Stimulated activated CD4-positive, alpha-beta T cell treated with anti-CD3 and anti-CD28 coated beads, TNF-alpha, amount 100 ng/mL, for 48 hours (primary cell): ENCODE measurements at regions not wholly inside any gene's neighbourhood (a gene's known extent, or its start where the extent isn't known, plus 50 kb on each side); places are given as distances from the start of the nearest gene placed in this dataset.
"Not testable (repeated sequence)": the region's sequence is repeated elsewhere in the genome, so short reads cannot be mapped to it uniquely, and the experiment has no call there.

ENCODE experiments used
- DNase-seq, 3 donors: peaks; one replicate each; pipeline ENCODE4 v3.0.0-alpha.2; 2020; ENCODE audit warnings: low read depth in 3 of 3

- no peak for DNase-seq
These were observed 52.2 kb downstream of the ACTL7B start for GRCh38 chr9:108803428-108804065.

DNA sequence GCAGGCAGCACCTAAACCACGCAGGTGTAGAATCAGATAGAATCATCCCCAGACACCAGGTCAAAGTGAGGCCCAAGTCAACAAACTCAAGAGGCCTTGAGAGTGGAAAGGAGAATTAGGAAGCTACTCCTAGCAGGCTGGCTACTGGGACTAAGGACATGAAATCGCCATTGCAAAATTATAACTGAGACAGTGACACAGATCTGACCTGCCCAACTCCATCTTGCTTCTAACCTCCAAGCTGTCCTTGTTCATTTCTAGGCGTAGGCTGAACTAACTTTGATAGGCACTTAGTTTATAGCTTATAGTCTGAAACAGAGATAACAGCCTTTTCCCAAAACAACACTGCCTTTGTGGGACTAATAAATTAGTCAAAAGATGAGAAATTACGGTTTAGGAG is 52.8 kb downstream of the ACTL7B start:
- no peak for DNase-seq

- DNase-seq = no peak
These were observed 53.8 kb downstream of the ACTL7B start for GRCh38 chr9:108801949-108802348.

DNA sequence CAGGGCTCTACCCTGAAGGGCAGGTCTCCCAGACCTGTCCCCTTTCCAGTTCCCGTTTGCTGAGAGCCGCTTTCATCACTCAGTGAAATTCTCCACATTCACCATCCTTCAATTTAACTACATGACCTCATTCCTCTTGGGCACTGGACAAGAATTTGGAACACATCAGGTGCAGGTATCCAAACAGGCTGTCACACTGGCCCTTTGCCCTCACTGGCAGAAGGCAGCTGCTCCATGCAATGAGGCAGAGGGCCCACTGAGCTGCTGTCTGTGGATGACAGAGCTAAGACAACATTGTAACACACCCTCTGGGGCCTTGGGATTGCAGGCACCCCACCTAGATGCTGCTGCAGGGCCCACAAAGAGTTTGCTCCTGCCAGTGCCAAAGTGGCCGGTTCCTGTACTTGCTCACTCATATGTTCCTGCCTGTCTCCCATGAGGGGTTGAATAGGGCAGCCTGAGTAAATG is 55.1 kb downstream of the ACTL7B start:
- no peak for DNase-seq

DNA sequence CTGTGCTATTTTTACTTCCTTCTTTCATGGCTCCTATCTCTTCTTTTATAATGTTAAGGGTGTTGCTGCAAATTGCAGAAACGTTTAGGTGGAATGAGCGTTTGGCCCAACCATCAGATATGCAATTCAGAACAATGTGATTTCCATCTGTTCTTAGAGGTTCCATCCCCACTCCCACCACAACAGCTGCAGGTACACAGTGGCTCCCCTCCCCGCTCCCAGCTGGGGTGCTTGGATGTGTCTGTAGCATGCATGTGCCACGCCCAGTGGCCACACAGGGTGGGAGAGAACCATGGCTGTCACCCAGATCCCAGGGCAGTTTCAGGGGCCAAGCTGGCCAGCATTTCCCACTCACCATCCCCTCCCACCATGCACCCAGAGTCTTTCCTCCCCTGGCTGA is 62.2 kb downstream of the ACTL7B start:
- DNase-seq = no peak

GRCh38 chr9:108789742-108790141 is 66.0 kb downstream of the ACTL7B start:
- no peak for DNase-seq

- no peak for DNase-seq
These were observed 68.1 kb downstream of the ACTL7B start for GRCh38 chr9:108787690-108788048.

GRCh38 chr9:108786901-108787689 is 68.7 kb downstream of the ACTL7B start:
- DNase-seq = no peak

DNA sequence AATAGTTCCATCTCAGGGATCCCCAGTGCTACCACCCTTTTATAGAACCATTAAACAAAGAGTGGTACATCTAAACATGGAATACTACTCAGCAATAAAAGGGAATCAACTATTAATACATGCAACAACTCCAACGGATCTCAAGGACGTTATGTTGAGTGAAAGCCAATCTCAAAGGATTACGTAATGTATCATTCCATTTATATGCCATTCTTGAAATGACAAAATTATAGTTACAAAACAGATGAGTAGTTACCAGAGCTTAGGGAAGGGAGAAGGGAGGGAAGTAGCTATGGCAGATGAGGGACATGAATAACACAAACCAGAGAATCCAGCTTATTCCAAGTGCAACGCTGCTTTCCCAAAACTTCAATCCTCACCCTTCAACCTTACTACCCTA is 69.5 kb downstream of the ACTL7B start:
- DNase-seq = no peak

DNA sequence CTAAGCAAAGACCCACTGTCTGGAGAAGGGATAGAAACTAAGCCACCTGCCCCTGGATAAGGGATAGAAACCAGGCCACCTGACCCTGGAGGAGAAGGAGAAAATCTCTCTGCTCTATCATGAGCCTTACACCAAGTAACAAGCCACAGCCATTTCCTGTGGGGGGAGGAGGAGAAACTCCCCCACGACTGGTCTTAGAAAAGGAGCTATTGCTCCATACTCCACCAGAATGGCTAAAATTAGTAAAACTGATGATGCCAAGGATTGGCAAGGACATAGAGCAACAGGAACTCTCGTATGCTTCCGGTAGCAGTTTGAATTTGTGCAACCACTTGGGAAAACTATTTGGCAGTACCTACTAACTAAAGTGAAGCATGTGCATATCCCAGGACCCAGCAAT is 70.8 kb downstream of the ACTL7B start:
- DNase-seq = no peak

GRCh38 chr9:108783731-108784495 is 71.9 kb downstream of the ACTL7B start:
- no peak for DNase-seq

- no peak for DNase-seq
These were observed 72.5 kb downstream of the ACTL7B start for GRCh38 chr9:108783326-108783725.

- no peak for DNase-seq
These were observed 74.6 kb downstream of the ACTL7B start for GRCh38 chr9:108780942-108781734.

DNA sequence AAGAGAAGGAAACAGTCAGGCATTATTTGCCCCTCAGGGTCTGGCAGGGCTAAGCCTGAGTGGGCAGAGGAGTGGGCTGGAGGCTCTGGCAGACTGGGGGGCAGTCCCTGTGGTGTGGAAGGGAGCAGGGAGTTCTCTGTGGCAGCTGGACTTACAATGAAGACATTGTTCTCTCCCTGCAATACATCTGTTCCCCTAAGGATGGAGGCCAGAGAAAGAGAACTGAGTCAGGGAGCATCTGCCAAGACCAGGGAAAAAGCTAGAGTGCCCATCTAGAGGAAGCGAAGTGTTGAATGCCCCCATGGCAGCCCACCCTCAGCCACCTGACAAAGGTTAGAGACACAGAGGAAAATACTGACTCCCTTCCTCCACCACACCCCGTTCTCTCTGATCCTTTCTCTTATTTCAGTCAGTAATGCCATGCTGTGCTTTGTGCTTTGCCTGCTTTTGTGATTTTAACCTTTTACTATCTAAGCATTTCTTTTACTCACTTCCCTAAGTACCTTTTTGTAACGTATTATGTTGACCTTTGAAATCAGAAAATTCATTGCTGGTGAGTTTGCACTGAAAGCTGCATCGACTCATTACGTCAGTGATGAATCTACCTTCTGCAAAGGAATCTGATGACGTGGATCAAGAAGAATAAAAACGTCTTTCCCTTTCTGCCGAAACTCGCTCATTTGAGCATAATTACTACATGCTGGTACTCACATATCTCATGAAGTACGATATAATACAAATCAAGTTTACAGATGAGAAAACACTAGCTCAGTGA is 76.0 kb downstream of the ACTL7B start:
- DNase-seq = no peak

DNA sequence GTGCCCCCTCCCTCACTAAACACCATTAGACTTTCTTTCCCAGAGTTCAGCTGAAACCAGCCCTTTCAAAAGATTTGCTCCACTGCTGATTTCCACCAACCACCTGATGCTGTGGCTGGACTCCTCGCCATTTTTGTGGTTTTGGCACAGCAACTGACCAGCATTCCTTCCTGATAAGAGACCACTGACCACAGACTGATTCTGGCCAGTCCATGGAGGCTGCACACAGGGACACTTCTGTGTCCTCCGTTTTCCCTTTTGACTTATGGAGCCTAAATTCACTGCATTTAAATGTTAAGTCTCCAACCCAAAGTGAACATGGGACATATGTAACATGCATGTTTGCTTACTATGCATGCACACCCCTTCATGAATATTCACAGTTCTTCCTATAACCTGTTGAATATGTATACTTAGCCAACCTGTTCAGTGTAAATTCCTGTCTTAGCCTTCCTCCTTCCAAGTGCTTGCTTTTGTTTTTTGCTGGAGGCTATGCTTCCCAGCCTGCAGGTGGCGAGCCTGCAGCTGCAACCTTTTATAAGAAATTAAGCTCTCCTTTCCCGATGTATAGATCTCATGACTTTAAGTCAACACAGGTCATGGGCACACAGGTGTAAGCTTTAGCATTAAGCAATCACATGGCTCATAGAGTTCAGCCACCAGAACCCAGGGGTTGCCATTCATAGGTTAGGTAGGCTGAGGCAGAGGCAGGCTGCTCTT is 78.7 kb downstream of the ACTL7B start:
- DNase-seq = no peak

DNA sequence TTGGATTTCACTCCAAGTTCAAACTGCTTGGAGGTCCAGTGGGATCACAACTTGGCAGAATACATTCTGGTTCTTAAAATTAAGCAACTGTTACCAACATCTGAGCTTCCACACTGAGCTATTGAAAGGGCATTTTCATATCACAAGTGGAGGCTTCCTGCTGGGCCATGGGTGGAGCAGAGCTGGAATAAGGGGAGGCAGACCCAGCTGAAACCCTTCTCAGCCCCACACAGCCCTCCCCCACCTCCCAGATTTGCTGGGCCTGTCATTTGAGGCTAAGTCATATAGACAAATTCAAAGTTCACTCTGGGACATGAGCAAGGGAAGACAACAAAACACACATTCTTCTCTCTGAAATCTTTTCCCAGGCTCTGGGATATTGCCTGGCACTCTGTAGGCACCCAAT is 79.9 kb downstream of the ACTL7B start:
- DNase-seq = no peak

DNA sequence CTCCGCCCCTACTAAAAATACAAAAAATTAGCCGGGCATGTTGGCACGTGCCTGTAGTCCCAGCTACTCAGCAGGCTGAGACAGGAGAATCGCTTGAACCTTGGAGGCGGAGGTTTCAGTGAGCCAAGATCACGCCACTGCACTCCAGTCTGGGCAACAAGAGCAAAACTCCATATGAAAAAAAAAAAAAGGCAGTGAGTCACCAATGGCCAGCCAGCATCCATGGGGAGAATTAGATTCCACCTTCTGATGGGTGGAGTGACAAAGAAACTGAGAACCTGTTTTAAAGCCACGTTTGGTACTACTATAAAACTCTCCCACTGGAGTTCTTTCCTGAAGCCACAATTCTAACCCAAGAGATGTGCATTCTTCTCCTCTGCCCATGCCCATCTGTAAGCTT is 81.7 kb downstream of the ACTL7B start:
- not testable (repeated sequence) for DNase-seq

DNA sequence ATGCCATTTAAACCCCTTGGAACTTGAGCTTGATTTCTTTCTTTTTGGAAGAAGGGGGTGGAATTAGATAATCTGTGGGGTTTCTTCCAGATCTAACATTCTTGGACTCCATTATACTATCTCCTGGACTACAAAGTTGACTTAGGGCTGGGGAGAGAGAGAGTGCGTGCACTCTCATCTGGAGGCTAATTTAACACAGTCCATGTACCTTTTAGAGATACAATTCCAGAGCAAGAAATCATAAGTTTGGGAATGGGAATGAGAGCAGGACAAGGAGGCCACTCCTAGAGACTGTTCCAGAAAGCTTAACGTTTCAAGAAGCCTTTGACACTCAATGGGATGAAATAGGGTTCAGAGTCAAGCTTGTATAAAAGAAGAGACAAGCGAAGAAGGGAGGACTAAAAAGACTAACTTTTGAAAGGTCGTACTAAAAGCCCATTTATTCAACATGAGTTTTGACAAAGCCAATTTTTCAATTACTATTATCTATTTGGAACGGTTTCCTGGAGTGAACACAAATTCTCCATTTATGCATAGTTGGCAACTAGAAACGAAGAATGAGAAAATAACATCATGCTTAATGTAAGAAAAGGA is 83.4 kb downstream of the ACTL7B start:
- no peak for DNase-seq

DNA sequence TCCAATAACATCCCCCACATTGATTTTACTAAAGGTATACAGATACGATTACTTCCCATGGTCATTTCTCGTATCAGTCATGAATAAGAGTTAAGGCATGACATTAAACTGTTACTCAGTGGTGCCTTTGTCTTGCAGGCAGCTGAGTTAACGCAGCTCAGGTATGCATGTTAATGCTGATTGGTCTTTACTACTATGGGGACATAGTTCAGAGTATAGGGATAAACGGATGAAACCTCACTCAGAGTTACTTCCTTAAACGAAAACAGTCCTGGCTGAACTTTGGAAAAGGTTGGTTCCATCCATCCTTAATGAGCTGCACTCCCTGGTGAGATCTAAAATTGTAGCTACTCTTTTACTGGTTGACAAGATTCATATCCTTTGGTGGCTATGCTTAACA is 87.0 kb downstream of the ACTL7B start:
- no peak for DNase-seq

GRCh38 chr9:108766626-108767161 is 89.1 kb downstream of the ACTL7B start:
- DNase-seq = no peak
